ENCODE measurements at regions not wholly inside any gene's neighbourhood (a gene's known extent, or its start where the extent isn't known, plus 50 kb on each side); places are given as distances from the start of the nearest gene placed in this dataset.

- no peak overlapping the region for H3K4me3 ChIP-seq (ENCODE audit: low read depth, low read length)
- CTCF ChIA-PET: no interaction called here
- no peak for DNase-seq (ENCODE audit: low read depth, low spot score)
- POLR2A ChIA-PET: no interaction called here
- TF ChIP-seq CTCF (IDR thresholded peaks at IDR 0.05; ENCODE audit: insufficient read depth, low read length, missing control alignments): no peak
These were observed 99.5 kb downstream of the KDM5D start for GRCh38 chrY:19644889-19645638.

GRCh38 chrY:19637651-19638347 lies 106.7 kb downstream of the KDM5D start:
- CTCF ChIA-PET: no interaction called here
- no peak for DNase-seq (ENCODE audit: low read depth, low spot score)
- no peak for TF ChIP-seq CTCF (IDR thresholded peaks at IDR 0.05; ENCODE audit: insufficient read depth, low read length, missing control alignments)

GRCh38 chrY:19628926-19629325 lies 115.6 kb downstream of the KDM5D start:
- CTCF ChIA-PET: no interaction called here
- no peak for DNase-seq (ENCODE audit: low read depth, low spot score)
- no peak overlapping the region for H3K4me3 ChIP-seq (ENCODE audit: low read depth, low read length)
- no peak for TF ChIP-seq CTCF (IDR thresholded peaks at IDR 0.05; ENCODE audit: insufficient read depth, low read length, missing control alignments)
- POLR2A ChIA-PET: no interaction called here

More at GRCh38 chrY:19637651-19638347, 106.7 kb downstream of the KDM5D start:
- POLR2A ChIA-PET: no interaction called here
- H3K4me3 ChIP-seq (ENCODE audit: low read depth, low read length): no peak overlapping the region

GRCh38 chrY:19622392-19622791 lies 122.1 kb downstream of the KDM5D start:
- H3K4me3 ChIP-seq (ENCODE audit: low read depth, low read length): no peak overlapping the region
- no peak for TF ChIP-seq CTCF (IDR thresholded peaks at IDR 0.05; ENCODE audit: insufficient read depth, low read length, missing control alignments)
- no peak for DNase-seq (ENCODE audit: low read depth, low spot score)
- ChIA-PET POLR2A (no interaction called here), CTCF (no interaction called here)

GRCh38 chrY:19621756-19622155 lies 122.8 kb downstream of the KDM5D start:
- ChIA-PET CTCF (no interaction called here), POLR2A (no interaction called here)
- TF ChIP-seq CTCF (IDR thresholded peaks at IDR 0.05; ENCODE audit: insufficient read depth, low read length, missing control alignments): no peak
- H3K4me3 ChIP-seq (ENCODE audit: low read depth, low read length): no peak overlapping the region
- DNase-seq (ENCODE audit: low read depth, low spot score): no peak

DNA sequence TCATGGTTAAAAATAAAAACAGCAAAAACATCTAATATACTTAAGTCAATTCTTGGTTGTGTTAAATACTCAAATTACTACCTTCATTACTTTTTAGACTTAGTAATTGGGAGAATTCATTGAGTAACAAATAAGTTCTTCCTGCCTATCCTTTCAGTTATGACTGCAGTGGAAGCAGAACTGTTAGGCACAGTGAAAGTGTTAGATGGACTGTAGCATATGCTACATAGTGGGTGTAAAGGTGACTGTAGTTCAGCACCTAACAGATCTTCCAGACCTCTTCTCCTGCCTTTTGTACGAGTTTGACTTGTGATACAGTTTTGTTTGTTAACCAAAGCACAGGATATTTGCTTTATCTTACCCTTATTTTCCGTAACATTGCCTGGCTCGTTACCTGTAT lies 143.4 kb downstream of the KDM5D start:
- CTCF ChIA-PET: no interaction called here
- no peak for TF ChIP-seq CTCF (IDR thresholded peaks at IDR 0.05; ENCODE audit: insufficient read depth, low read length, missing control alignments)
- no peak overlapping the region for H3K4me3 ChIP-seq (ENCODE audit: low read depth, low read length)
- DNase-seq (ENCODE audit: low read depth, low spot score): no peak
- POLR2A ChIA-PET: no interaction called here
